SU-DHL-6 (cell line): ENCODE measurements at regions not wholly inside any gene's neighbourhood (a gene's known extent, or its start where the extent isn't known, plus 50 kb on each side); places are given as distances from the start of the nearest gene placed in this dataset.

Experiments
- H2AFZ ChIP-seq: fragments of 200-600 bp; sonication (generic); 2 replicates; pipeline ENCODE4 v1.6.1; 2014; ENCODE audit warnings: low read depth, mild to moderate bottlenecking, moderate library complexity, mixed read lengths, antibody characterized with exemption, low read length; ENCODE audit not compliant: severe bottlenecking
- H3F3A ChIP-seq: fragments of 200-600 bp; shearing (Covaris generic); 2 replicates; pipeline ENCODE4 v1.6.0; 2016; ENCODE audit warnings: antibody characterized with exemption, mild to moderate bottlenecking; ENCODE audit not compliant: insufficient read depth
- H3K27ac ChIP-seq: fragments of 200-600 bp; sonication (generic); 2 replicates; pipeline ENCODE4 v1.5.1; 2016; ENCODE audit warnings: low read depth, mild to moderate bottlenecking, low read length, moderate library complexity, mixed read lengths
- H3K27me3 ChIP-seq: fragments of 200-600 bp; sonication (generic), shearing (Covaris generic); 2 replicates; pipeline ENCODE4 v1.6.0; 2014; ENCODE audit warnings: mild to moderate bottlenecking, low read length
- H3K36me3 ChIP-seq: fragments of 200-600 bp; sonication (generic); 2 replicates; pipeline ENCODE4 v1.6.1; 2014; ENCODE audit warnings: mild to moderate bottlenecking, low read length, mixed read lengths
- H3K4me2 ChIP-seq: fragments of 300-600, 200-600 bp; shearing (Covaris generic), sonication (generic); 2 replicates; pipeline ENCODE4 v1.6.0; 2014; ENCODE audit warnings: low read length, low read depth, mild to moderate bottlenecking; ENCODE audit not compliant: poor library complexity, severe bottlenecking
- H3K4me3 ChIP-seq: fragments of 200-600 bp; sonication (generic); 2 replicates; pipeline ENCODE4 v1.5.1; 2014; ENCODE audit warnings: antibody characterized with exemption, low read length, mild to moderate bottlenecking, mixed read lengths; ENCODE audit not compliant: insufficient read depth, poor library complexity, severe bottlenecking
- H3K79me2 ChIP-seq: fragments of 200-600 bp; sonication (generic); 2 replicates; pipeline ENCODE4 v1.6.1; 2014; ENCODE audit warnings: mild to moderate bottlenecking, low read length, moderate library complexity; ENCODE audit not compliant: insufficient read depth
- H3K9ac ChIP-seq: fragments of 200-600 bp; sonication (generic); 2 replicates; pipeline ENCODE4 v1.7.0; 2014; ENCODE audit warnings: mild to moderate bottlenecking, low read length
- H3K9me2 ChIP-seq: fragments of 200-600 bp; sonication (generic); replicated peaks from 2 replicates; pipeline ENCODE4 v1.6.1; 2014; ENCODE audit warnings: low read length; ENCODE audit not compliant: insufficient read depth
- H3K9me3 ChIP-seq: fragments of 200-600 bp; sonication (generic); 2 replicates; pipeline ENCODE4 v1.6.1; 2014; ENCODE audit warnings: low read length, mixed read lengths; ENCODE audit not compliant: insufficient read depth
- H4K20me1 ChIP-seq: fragments of 200-600 bp; sonication (generic); 2 replicates; pipeline ENCODE4 v1.6.1; 2014; ENCODE audit warnings: low read depth, mild to moderate bottlenecking, antibody characterized with exemption, low read length, moderate library complexity, mixed read lengths
- CTCF ChIP-seq: fragments of 200-600 bp; sonication (generic); IDR thresholded peaks from one replicate; pipeline ENCODE4 v1.5.1; 2017; ENCODE audit warnings: antibody characterized with exemption, mild to moderate bottlenecking, low read length, moderate library complexity; ENCODE audit not compliant: insufficient read depth, poor library complexity, severe bottlenecking
- EZH2phosphoT487 ChIP-seq: fragments of 200-600 bp; sonication (generic), shearing (Covaris generic); conservative IDR thresholded peaks from 2 replicates; pipeline ENCODE4 v1.6.1; 2018; ENCODE audit warnings: mild to moderate bottlenecking, antibody characterized with exemption, low read length, moderate library complexity, mixed read lengths

- Histone ChIP-seq H3K27ac (no peak overlapping the region), H3K4me2 (no peak overlapping the region), H3F3A (no peaks in the 10 kb centered on the region), H3K9me2 (no peaks in the 10 kb centered on the region), H3K9ac (no peak overlapping the region), H4K20me1 (no peaks in the 10 kb centered on the region), H3K9me3 (no peaks in the 10 kb centered on the region), H2AFZ (no peak overlapping the region), H3K27me3 (no peaks in the 10 kb centered on the region), H3K4me3 (no peak overlapping the region), H3K36me3 (no peaks in the 10 kb centered on the region), H3K79me2 (no peaks in the 10 kb centered on the region)
- no peak for TF ChIP-seq CTCF
- TF ChIP-seq EZH2phosphoT487: no peak
Observed at GRCh38 chr3:162699291-162699690, 1202.7 kb downstream of the OTOL1 start.

- Histone ChIP-seq H3K27ac (no peak overlapping the region), H3F3A (no peaks in the 10 kb centered on the region), H3K36me3 (no peaks in the 10 kb centered on the region), H3K79me2 (no peaks in the 10 kb centered on the region), H3K9ac (no peak overlapping the region), H2AFZ (no peak overlapping the region), H4K20me1 (no peaks in the 10 kb centered on the region), H3K4me3 (no peak overlapping the region), H3K4me2 (no peak overlapping the region), H3K9me2 (no peaks in the 10 kb centered on the region), H3K9me3 (no peaks in the 10 kb centered on the region), H3K27me3 (no peaks in the 10 kb centered on the region)
- TF ChIP-seq EZH2phosphoT487 (no peak), CTCF (no peak)
Observed at GRCh38 chr3:162701211-162701610, 1204.6 kb downstream of the OTOL1 start.

GRCh38 chr3:162702768-162703385 is 1206.3 kb downstream of the OTOL1 start:
- H3K9me2 ChIP-seq: no peaks in the 10 kb centered on the region
- H3K79me2 ChIP-seq: no peaks in the 10 kb centered on the region
- no peaks in the 10 kb centered on the region for H3F3A ChIP-seq
- no peak overlapping the region for H3K4me2 ChIP-seq
- H3K27ac ChIP-seq: no peak overlapping the region
- H3K27me3 ChIP-seq: no peaks in the 10 kb centered on the region
- H4K20me1 ChIP-seq: no peaks in the 10 kb centered on the region
- no peak for TF ChIP-seq EZH2phosphoT487
- no peak for TF ChIP-seq CTCF
- no peak overlapping the region for H3K4me3 ChIP-seq
- H3K9ac ChIP-seq: no peak overlapping the region
- H3K36me3 ChIP-seq: no peaks in the 10 kb centered on the region
- H2AFZ ChIP-seq: no peak overlapping the region
- H3K9me3 ChIP-seq: no peaks in the 10 kb centered on the region
